ENCODE measurements at regions not wholly inside any gene's neighbourhood (a gene's known extent, or its start where the extent isn't known, plus 50 kb on each side); places are given as distances from the start of the nearest gene placed in this dataset.

DNA sequence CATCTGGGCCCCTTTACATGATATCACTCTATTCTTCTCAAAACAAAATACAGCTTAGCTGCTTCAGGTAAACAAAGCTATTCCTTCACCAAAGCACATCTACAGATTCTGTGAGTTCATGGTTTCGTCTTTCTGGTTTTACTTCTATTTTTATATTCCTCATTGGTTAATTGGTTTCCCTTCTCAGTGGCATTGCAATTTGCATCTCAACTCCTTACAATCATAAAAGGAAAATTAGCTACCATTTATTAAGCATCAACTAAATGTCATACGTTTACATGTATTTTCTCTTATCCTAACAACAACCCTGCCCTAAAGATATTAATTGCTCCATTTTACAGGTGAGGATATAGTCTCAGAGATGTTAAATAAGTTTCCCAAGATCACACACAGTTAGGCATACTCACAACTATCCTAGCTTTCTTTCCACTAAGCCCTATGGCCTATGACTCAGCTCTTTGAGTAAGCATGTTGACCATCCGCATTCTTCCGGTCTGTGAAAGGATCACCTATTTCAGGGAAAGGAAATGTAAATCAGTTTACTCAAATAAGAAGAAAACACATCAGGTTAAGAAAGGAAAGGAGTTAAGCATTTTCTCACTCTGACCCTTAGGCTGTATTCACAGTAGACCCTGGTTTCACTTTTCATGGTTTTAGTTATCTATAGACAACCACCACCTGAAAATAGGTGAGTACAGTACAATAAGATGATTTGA lies 146.1 kb downstream of the CAAP1 start:
- TF ChIP-seq SIN3A (IDR thresholded peaks at IDR 0.05; ENCODE audit: borderline replicate concordance, insufficient read depth, low read length) (no peak), FOXP2 (optimal IDR thresholded peaks at IDR 0.05; ENCODE audit: borderline replicate concordance, extremely low read depth, extremely low read length, insufficient read depth) (no peak)

DNA sequence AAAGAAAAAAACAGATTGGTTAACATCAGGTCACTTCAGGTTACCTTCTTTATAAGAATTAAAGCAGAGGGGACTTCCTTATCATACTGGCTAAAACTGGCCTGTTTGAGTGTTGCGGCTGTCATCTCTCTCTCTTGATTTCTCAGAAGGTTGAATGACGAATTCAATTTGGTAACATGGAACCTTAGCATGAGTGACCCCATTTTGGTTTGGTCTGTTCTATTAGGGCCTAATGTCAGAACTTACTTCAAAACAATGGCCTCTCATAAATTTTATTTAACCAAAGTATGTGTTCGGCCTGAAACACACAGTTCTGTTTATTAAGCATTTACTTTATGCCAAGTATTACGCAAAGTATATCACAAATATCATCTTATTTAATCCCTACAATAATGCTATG lies 147.5 kb downstream of the CAAP1 start:
- no peak for TF ChIP-seq SIN3A (IDR thresholded peaks at IDR 0.05; ENCODE audit: borderline replicate concordance, insufficient read depth, low read length)

DNA sequence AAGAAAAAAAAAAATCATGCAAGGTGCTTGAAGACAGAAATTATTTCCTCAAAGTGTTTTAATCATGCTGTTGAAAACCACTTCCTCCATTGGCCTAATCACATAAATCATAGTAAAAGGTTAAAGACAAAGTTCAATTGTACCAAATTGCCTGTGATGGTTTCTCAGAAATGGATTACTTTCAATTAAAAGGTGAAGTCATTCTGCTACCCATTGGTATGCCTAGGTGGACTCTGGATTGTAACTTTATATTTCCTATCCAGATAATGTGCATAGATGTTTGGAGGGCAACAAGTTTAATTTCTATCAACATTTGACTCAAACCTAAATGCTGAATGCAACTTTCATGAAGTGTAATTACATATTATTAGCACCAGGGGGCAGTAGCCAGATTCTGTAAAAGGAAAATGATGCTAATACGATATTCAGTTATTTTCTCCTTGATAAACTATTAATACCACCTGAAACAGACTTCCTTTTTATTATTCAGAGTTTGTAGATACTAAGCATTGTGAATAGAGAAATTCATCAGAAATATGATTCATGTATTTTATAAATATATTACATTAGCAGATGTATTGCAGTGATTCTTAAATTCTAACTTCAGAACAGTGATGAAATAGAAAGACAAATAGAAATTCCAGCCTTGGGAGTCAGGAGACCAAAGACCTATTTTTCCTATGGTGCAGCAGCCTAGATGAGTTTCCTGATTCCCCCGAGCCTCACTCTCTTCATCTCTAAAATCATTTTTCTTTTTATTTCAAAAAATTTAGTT lies 148.2 kb downstream of the CAAP1 start:
- TF ChIP-seq, protein P1, sequence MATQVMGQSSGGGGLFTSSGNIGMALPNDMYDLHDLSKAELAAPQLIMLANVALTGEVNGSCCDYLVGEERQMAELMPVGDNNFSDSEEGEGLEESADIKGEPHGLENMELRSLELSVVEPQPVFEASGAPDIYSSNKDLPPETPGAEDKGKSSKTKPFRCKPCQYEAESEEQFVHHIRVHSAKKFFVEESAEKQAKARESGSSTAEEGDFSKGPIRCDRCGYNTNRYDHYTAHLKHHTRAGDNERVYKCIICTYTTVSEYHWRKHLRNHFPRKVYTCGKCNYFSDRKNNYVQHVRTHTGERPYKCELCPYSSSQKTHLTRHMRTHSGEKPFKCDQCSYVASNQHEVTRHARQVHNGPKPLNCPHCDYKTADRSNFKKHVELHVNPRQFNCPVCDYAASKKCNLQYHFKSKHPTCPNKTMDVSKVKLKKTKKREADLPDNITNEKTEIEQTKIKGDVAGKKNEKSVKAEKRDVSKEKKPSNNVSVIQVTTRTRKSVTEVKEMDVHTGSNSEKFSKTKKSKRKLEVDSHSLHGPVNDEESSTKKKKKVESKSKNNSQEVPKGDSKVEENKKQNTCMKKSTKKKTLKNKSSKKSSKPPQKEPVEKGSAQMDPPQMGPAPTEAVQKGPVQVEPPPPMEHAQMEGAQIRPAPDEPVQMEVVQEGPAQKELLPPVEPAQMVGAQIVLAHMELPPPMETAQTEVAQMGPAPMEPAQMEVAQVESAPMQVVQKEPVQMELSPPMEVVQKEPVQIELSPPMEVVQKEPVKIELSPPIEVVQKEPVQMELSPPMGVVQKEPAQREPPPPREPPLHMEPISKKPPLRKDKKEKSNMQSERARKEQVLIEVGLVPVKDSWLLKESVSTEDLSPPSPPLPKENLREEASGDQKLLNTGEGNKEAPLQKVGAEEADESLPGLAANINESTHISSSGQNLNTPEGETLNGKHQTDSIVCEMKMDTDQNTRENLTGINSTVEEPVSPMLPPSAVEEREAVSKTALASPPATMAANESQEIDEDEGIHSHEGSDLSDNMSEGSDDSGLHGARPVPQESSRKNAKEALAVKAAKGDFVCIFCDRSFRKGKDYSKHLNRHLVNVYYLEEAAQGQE (IDR thresholded peaks at IDR 0.05; ENCODE audit: insufficient read depth in 1 of 2, low read depth in 2 of 2, low read length in 2 of 2): no peak
- no peak for TF ChIP-seq TAF1 (IDR thresholded peaks at IDR 0.05; ENCODE audit: borderline replicate concordance, insufficient read depth, low read length)
- no peak for TF ChIP-seq SIN3A (IDR thresholded peaks at IDR 0.05; ENCODE audit: borderline replicate concordance, insufficient read depth, low read length)
- TF ChIP-seq POLR2AphosphoS5 (IDR thresholded peaks at IDR 0.05; ENCODE audit: low read depth, low read length): no peak
- no peak for TF ChIP-seq FOXP2 (optimal IDR thresholded peaks at IDR 0.05; ENCODE audit: borderline replicate concordance, extremely low read depth, extremely low read length, insufficient read depth)

DNA sequence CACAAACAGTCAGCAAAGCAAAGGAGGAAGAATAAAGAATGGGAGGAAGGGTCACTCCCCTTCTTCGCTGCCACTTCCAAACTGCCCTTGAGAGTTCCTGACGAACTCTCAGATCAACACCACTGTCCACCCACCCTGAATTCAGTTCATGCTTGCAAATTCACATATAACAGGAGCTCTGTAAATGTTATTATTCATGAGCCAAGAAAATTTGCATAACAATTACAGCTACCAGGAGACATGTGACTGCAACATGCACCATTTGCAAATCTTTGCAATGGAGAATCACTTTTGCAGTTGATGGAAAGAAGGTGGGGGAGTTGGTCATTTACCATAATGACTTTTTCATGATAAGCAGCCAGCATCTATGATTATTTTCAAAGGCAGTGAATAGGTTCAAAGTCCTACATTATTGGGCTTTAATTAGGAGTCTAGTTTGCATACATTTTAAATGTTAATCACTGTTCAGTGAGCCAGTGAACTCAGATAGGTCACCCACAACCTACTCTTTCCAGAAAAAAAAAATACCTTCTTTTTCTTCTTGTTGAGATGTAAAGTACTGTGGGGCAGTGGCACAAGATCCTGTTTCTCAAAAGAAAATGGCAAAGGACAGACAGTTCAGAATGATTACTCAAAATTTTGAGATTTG lies 149.7 kb downstream of the CAAP1 start:
- TF ChIP-seq POLR2AphosphoS5 (IDR thresholded peaks at IDR 0.05; ENCODE audit: low read depth, low read length): no peak
- TF ChIP-seq TAF1 (IDR thresholded peaks at IDR 0.05; ENCODE audit: borderline replicate concordance, insufficient read depth, low read length): no peak
- TF ChIP-seq SIN3A (IDR thresholded peaks at IDR 0.05; ENCODE audit: borderline replicate concordance, insufficient read depth, low read length): no peak
- TF ChIP-seq FOXP2 (optimal IDR thresholded peaks at IDR 0.05; ENCODE audit: borderline replicate concordance, extremely low read depth, extremely low read length, insufficient read depth): no peak
- TF ChIP-seq, protein P1 (IDR thresholded peaks at IDR 0.05; ENCODE audit: insufficient read depth in 1 of 2, low read depth in 2 of 2, low read length in 2 of 2): no peak

DNA sequence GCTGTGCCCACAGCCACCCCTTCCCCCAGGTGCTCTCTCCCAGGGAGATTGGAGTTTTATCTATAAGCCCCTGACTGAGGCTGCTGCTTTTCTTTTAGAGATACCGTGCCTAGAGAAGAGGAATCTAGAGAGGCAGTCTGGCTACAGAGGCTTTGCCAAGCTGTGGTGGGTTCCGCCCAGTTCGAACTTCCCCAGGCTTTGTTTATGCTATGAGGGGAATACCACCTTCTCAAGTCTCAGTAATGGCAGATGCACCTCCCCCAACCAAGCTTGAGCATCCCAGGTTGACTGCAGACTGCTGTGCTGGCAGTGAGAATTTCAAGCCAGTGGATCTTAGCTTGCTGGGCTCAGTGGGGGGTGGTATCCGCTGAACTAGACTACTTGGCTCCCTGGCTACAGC lies 157.4 kb downstream of the CAAP1 start:
- TF ChIP-seq SIN3A (IDR thresholded peaks at IDR 0.05; ENCODE audit: borderline replicate concordance, insufficient read depth, low read length): no peak
- TF ChIP-seq FOXP2 (optimal IDR thresholded peaks at IDR 0.05; ENCODE audit: borderline replicate concordance, extremely low read depth, extremely low read length, insufficient read depth): no peak
- TF ChIP-seq POLR2AphosphoS5 (IDR thresholded peaks at IDR 0.05; ENCODE audit: low read depth, low read length): no peak
- TF ChIP-seq, protein P1 (IDR thresholded peaks at IDR 0.05; ENCODE audit: insufficient read depth in 1 of 2, low read depth in 2 of 2, low read length in 2 of 2): no peak
- no peak for TF ChIP-seq TAF1 (IDR thresholded peaks at IDR 0.05; ENCODE audit: borderline replicate concordance, insufficient read depth, low read length)

DNA sequence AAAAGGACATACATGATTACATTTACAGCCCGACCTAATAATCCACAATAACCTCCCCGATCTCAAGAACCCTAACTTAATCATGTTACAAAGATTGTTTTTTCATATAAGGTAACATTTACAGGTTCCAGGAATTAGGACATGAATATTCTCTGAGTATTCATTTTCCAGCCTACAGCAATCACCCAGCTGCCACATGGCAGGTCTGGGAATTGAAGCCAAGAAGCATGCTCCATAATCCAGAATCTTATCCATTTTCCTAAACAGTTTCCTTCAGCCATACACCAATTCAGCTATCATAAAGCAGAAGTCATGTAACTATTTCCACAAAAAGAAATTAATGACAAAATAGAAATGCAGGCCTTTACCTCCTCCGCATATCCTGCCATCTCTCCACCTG lies 163.4 kb downstream of the CAAP1 start:
- no peak for TF ChIP-seq TAF1 (IDR thresholded peaks at IDR 0.05; ENCODE audit: borderline replicate concordance, insufficient read depth, low read length)
- TF ChIP-seq SIN3A (IDR thresholded peaks at IDR 0.05; ENCODE audit: borderline replicate concordance, insufficient read depth, low read length): no peak
- no peak for TF ChIP-seq POLR2AphosphoS5 (IDR thresholded peaks at IDR 0.05; ENCODE audit: low read depth, low read length)
- TF ChIP-seq FOXP2 (optimal IDR thresholded peaks at IDR 0.05; ENCODE audit: borderline replicate concordance, extremely low read depth, extremely low read length, insufficient read depth): no peak
- TF ChIP-seq, protein P1 (IDR thresholded peaks at IDR 0.05; ENCODE audit: insufficient read depth in 1 of 2, low read depth in 2 of 2, low read length in 2 of 2): no peak

Measured in PFSK-1 (cell line).